Karpas-422 (cell line): ENCODE measurements at regions not wholly inside any gene's neighbourhood (a gene's known extent, or its start where the extent isn't known, plus 50 kb on each side); places are given as distances from the start of the nearest gene placed in this dataset.

Source experiments
- DNase-seq: peaks from one replicate; pipeline ENCODE4 v3.0.0-alpha.2; 2015
- H2AFZ ChIP-seq: fragments of 200-600 bp; sonication (generic); 2 replicates; pipeline ENCODE4 v1.6.1; 2014; ENCODE audit warnings: antibody characterized with exemption, low read length, mixed read lengths
- H3K27ac ChIP-seq: fragments of 200-600 bp; sonication (generic); 2 replicates; pipeline ENCODE4 v1.5.1; 2014; ENCODE audit warnings: mild to moderate bottlenecking, low read length, moderate library complexity
- H3K27me3 ChIP-seq: fragments of 200-600 bp; sonication (generic); 2 replicates; pipeline ENCODE4 v1.6.1; 2014; ENCODE audit warnings: low read length, mixed read lengths
- H3K36me3 ChIP-seq: fragments of 200-600 bp; sonication (generic); 2 replicates; pipeline ENCODE4 v1.6.1; 2014; ENCODE audit warnings: low read length, mixed read lengths; ENCODE audit not compliant: insufficient read depth
- H3K4me1 ChIP-seq: fragments of 200-600 bp; sonication (generic); 2 replicates; pipeline ENCODE4 v1.6.1; 2014; ENCODE audit warnings: mild to moderate bottlenecking, low read length, mixed read lengths
- H3K4me2 ChIP-seq: fragments of 200-600 bp; sonication (generic); 2 replicates; pipeline ENCODE4 v1.6.1; 2014; ENCODE audit warnings: low read length, low read depth, mild to moderate bottlenecking; ENCODE audit not compliant: poor library complexity, severe bottlenecking
- H3K4me3 ChIP-seq: fragments of 200-600 bp; sonication (generic); 2 replicates; pipeline ENCODE4 v1.5.1; 2014; ENCODE audit warnings: mild to moderate bottlenecking, antibody characterized with exemption, low read length, mixed read lengths
- H3K79me2 ChIP-seq: fragments of 200-600 bp; sonication (generic); 2 replicates; pipeline ENCODE4 v1.6.1; 2014; ENCODE audit warnings: mild to moderate bottlenecking, low read length, mixed read lengths
- H3K9ac ChIP-seq: fragments of 200-600 bp; sonication (generic); 2 replicates; pipeline ENCODE4 v1.6.0; 2014; ENCODE audit warnings: low read length
- H3K9me2 ChIP-seq: fragments of 200-600 bp; sonication (generic), shearing (Covaris generic); replicated peaks from 2 replicates; pipeline ENCODE4 v1.6.0; 2014; ENCODE audit warnings: mild to moderate bottlenecking, low read length, moderate library complexity; ENCODE audit not compliant: insufficient read depth
- H3K9me3 ChIP-seq: fragments of 300-700, 200-600 bp; sonication (generic); 2 replicates; pipeline ENCODE4 v1.6.1; 2014; ENCODE audit warnings: low read length, mixed read lengths
- H4K20me1 ChIP-seq: fragments of 200-600 bp; sonication (generic); 2 replicates; pipeline ENCODE4 v1.6.1; 2014; ENCODE audit warnings: mild to moderate bottlenecking, antibody characterized with exemption, low read length, low read depth; ENCODE audit not compliant: insufficient read depth

DNA sequence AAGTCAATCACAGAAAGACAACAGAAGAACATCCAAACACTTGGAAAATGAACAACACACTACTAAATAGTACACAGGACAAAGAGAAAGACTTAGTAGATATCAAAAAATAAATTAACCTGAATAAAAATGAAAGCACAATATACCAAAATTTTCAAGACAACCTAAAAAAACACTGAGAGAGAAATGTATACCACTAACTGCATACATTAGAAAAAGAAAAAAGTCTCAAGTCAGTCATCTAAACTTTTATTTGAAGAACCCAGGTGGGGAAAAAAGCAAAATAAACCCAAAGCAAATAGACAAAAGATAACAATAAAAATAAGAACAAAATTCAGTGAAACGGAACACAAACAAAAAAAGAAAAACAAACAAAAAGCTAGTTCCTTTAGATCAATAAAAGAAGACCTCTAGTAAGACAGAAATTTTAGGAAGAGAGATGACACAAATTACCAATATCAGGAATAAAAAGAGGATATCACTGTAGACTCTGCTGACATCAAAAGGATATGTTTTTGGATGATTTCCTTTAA is 172.8 kb downstream of the TRIM27 start:
- Histone ChIP-seq H3K9me3 (no peaks in the 10 kb centered on the region), H3K79me2 (no peaks in the 10 kb centered on the region), H3K36me3 (no peaks in the 10 kb centered on the region), H3K9ac (no peak overlapping the region), H3K9me2 (no peaks in the 10 kb centered on the region), H4K20me1 (no peaks in the 10 kb centered on the region), H3K4me3 (no peak overlapping the region), H2AFZ (no peak overlapping the region), H3K27ac (no peak overlapping the region), H3K27me3 (no peaks in the 10 kb centered on the region), H3K4me2 (no peak overlapping the region), H3K4me1 (peaks cover 4% of the 10 kb centered on the region; the same call in 1 of the 2 replicates)
- no peak for DNase-seq

DNA sequence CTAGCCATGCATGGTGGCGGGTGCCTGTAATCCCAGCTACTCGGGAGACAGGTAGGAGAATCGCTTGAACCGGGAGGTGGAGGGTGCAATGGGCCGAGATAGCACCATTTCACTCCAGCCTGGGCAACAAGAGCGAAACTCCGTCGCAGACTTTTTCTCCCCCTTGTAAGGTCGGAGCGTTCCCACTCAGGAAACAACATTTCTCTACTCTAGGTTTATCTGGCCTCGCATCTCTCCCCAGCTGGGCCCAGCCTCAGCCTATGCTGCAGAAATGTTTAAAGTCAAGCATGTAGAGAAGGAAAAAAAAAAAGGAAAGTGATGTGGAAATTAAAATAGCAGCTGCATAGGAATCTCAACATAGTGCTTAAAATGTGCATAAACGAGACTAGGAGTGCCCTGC is 172.3 kb downstream of the TRIM27 start:
- Histone ChIP-seq H3K4me1 (peaks cover 4% of the 10 kb centered on the region; the same call in 1 of the 2 replicates), H3K27me3 (no peaks in the 10 kb centered on the region), H3K9ac (no peak overlapping the region), H2AFZ (no peak overlapping the region), H3K27ac (no peak overlapping the region), H4K20me1 (no peaks in the 10 kb centered on the region), H3K79me2 (no peaks in the 10 kb centered on the region), H3K36me3 (no peaks in the 10 kb centered on the region), H3K4me3 (no peak overlapping the region), H3K9me3 (no peaks in the 10 kb centered on the region), H3K4me2 (no peak overlapping the region), H3K9me2 (no peaks in the 10 kb centered on the region)
- DNase-seq: no peak

DNA sequence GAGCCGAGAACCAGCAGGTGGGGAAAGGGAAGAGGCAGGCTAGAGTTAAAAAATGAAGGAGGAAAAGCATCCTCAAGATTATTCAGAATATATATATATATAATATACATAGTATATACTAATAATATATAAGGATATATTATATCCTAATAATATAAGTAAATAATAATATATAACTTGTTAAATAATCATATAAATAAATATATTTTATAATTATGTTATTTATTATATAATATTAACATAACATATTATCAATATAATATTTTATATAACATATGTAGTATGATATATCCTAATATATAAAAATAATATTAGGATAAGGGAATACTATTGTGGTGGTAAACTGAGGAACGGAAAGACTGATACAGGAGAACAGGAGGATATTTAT is 171.8 kb downstream of the TRIM27 start:
- H3K79me2 ChIP-seq: no peaks in the 10 kb centered on the region
- DNase-seq: no peak
- H3K9me3 ChIP-seq: no peaks in the 10 kb centered on the region
- H3K4me3 ChIP-seq: no peak overlapping the region
- no peak overlapping the region for H3K27ac ChIP-seq
- no peaks in the 10 kb centered on the region for H3K27me3 ChIP-seq
- no peak overlapping the region for H3K4me2 ChIP-seq
- H2AFZ ChIP-seq: no peak overlapping the region
- H3K9ac ChIP-seq: no peak overlapping the region
- peaks cover 4% of the 10 kb centered on the region; the same call in 1 of the 2 replicates for H3K4me1 ChIP-seq
- H3K9me2 ChIP-seq: no peaks in the 10 kb centered on the region
- H3K36me3 ChIP-seq: no peaks in the 10 kb centered on the region
- H4K20me1 ChIP-seq: no peaks in the 10 kb centered on the region

DNA sequence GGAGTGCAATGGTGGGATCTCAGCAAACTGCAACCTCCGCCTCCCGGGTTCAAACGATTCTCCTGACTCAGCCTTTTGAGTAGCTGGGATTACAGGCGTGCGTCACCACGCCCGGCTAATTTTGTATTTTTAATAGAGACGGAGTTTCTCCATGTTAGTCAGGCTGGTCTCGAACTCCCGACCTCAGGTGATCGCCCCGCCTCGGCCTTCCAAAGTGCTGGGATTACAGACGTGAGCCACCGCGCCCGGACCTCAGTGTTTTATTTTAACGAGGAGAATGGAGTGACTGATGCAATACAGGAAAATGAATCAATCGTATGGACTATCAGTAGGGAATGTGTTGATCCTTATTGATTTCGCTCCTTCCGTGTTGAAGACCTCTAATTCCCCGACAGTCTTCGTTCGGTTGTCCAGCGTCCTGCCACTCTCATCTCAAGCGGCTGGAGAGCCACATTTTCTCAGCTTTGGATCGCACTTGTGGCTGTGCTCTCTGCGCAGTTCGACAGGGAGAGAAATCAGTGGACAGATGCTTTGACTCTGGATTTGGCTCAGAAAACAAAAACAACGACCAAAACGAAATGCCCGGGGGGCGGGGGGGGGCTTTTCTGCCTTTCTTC is 166.2 kb downstream of the TRIM27 start:
- no peak overlapping the region for H3K27ac ChIP-seq
- H3K4me1 ChIP-seq: peaks cover 11% of the 10 kb centered on the region; the same call in 1 of the 2 replicates
- H3K9ac ChIP-seq: no peak overlapping the region
- H3K9me3 ChIP-seq: no peaks in the 10 kb centered on the region
- H3K27me3 ChIP-seq: no peaks in the 10 kb centered on the region
- no peaks in the 10 kb centered on the region for H3K9me2 ChIP-seq
- no peaks in the 10 kb centered on the region for H3K79me2 ChIP-seq
- no peak for DNase-seq
- H3K4me3 ChIP-seq: no peak overlapping the region
- no peak overlapping the region for H2AFZ ChIP-seq
- H3K4me2 ChIP-seq: no peak overlapping the region
- H4K20me1 ChIP-seq: no peaks in the 10 kb centered on the region
- H3K36me3 ChIP-seq: no peaks in the 10 kb centered on the region

DNA sequence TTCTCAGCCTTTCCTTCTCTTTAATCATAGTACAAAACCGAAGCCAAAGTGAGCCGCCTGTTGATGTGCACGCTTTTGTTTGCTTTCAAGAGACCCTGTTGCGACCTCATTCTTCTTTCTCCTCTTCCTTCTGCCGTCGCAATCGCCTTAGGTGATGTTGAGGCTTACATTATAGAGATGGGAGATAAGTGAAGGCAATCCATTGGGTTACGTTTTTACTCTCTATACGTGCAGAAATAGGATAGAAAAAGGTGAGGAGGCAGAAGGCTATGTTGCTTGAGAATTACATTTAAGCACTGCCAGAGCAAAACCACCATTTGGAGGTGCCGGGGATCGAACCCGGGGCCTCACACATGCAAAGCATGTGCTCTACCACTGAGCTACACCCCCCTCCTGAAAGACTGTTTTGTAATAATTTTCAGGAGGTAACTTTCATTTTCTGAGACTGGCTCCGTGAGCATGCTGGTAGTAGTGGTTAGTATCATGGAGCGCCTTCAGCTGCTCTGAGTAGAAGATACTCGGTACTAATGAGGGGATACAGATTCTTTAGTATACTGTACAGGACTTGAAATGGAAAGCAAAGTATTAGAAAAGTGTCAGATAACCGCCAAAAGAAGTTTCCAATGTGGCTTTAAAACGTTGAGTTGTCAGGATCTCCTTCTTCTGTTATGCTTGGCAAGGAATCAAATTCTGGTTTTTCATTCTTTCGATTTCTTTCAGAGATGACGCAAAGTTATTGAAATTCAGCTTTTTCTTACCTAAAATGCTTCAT is 165.6 kb downstream of the TRIM27 start:
- Histone ChIP-seq H3K27ac (no peak overlapping the region), H3K4me3 (peak overlapping the region; percentile 38; the same call in 1 of the 2 replicates), H4K20me1 (no peaks in the 10 kb centered on the region), H3K79me2 (no peaks in the 10 kb centered on the region), H3K9me2 (no peaks in the 10 kb centered on the region), H3K9me3 (no peaks in the 10 kb centered on the region), H3K4me1 (peaks cover 11% of the 10 kb centered on the region; the same call in 1 of the 2 replicates), H3K36me3 (no peaks in the 10 kb centered on the region), H3K27me3 (no peaks in the 10 kb centered on the region), H3K9ac (peak overlapping the region; percentile 6), H3K4me2 (peak overlapping the region; percentile 48), H2AFZ (0 out of 2 replicates have a peak overlapping the region, but pooled peaks have one; percentile 27)
- DNase-seq: peak; percentile 80

DNA sequence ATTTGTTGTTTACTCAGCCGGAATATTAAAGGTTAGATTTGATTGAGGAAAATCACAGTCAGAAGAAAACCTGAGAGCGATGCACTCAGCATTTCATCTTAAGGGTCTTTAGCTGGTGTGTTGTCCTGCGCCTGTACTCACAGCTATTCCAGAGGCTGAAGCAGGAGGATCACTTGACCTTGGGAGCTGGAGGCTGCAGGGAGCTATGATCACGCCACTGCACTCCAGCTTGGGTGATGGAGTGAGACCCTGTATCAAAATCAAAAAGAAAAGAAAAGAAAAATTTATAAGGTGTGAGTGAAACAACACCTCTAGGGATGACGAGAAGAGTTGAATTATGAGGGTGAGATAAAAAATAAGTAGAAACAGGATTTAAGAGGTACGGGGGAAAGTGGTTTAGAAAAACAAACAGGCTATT is 165.0 kb downstream of the TRIM27 start:
- peak overlapping the region; percentile 48 for H3K4me2 ChIP-seq
- no peaks in the 10 kb centered on the region for H3K79me2 ChIP-seq
- H3K27ac ChIP-seq: no peak overlapping the region
- no peak for DNase-seq
- no peaks in the 10 kb centered on the region for H3K9me3 ChIP-seq
- peak overlapping the region; percentile 6 for H3K9ac ChIP-seq
- no peaks in the 10 kb centered on the region for H3K27me3 ChIP-seq
- 0 out of 2 replicates have a peak overlapping the region, but pooled peaks have one; percentile 27 for H2AFZ ChIP-seq
- no peaks in the 10 kb centered on the region for H4K20me1 ChIP-seq
- peaks cover 11% of the 10 kb centered on the region; the same call in 1 of the 2 replicates for H3K4me1 ChIP-seq
- no peaks in the 10 kb centered on the region for H3K36me3 ChIP-seq
- H3K4me3 ChIP-seq: peak overlapping the region; percentile 38; the same call in 1 of the 2 replicates
- no peaks in the 10 kb centered on the region for H3K9me2 ChIP-seq

DNA sequence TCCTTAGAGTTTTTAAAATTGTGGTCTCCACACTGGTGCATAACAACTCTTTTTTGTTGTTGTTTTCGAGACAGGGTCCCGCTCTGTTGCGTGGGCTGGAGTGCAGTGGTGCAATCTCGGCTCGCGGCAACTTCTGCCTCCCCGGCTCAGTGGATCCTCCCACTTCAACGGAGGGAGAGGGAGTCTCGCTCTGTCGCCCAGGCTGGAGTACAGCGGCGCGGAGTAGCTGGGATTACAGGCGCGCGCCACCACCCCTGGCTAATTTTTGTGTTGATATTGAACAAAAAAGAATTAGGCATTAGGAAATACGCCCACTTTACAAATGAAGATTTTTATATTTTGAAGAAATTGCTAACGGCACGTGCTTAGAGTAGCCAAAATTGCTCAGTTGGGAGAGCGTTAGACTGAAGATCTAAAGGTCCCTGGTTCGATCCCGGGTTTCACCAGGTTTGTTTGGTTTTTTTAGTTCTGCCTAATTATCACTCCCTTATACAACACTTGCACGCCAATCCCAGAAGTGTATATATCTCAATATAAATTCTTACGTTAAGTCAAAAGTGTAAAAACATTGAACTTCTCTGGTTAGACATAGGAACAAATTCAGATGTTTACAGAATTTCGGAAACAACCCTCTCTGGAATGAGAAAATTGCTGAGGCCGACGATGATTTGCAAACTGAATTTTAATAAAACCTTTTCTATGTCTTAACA is 159.6 kb downstream of the TRIM27 start:
- H3K36me3 ChIP-seq: no peaks in the 10 kb centered on the region
- no peaks in the 10 kb centered on the region; the same call in 1 of the 2 replicates for H3K4me1 ChIP-seq
- no peaks in the 10 kb centered on the region for H3K79me2 ChIP-seq
- no peaks in the 10 kb centered on the region for H3K9me3 ChIP-seq
- H3K4me3 ChIP-seq: no peak overlapping the region
- DNase-seq: no peak
- no peak overlapping the region for H3K9ac ChIP-seq
- H3K27ac ChIP-seq: no peak overlapping the region
- H2AFZ ChIP-seq: no peak overlapping the region
- H4K20me1 ChIP-seq: no peaks in the 10 kb centered on the region
- H3K27me3 ChIP-seq: no peaks in the 10 kb centered on the region
- no peak overlapping the region for H3K4me2 ChIP-seq
- H3K9me2 ChIP-seq: no peaks in the 10 kb centered on the region
